Transverse colon (tissue), 4 donors: ENCODE measurements at regions not wholly inside any gene's neighbourhood (a gene's known extent, or its start where the extent isn't known, plus 50 kb on each side); places are given as distances from the start of the nearest gene placed in this dataset.
"Not testable (repeated sequence)": the region's sequence is repeated elsewhere in the genome, so short reads cannot be mapped to it uniquely, and the experiment has no call there.

ENCODE experiments used
- DNase-seq: peaks from one replicate; pipeline ENCODE4 v3.0.0-alpha.2; 2019
- H3K27ac ChIP-seq, 4 donors: fragments of 200-600 bp; sonication (generic); 2 replicates each; pipeline ENCODE4 v1.5.1; 2016 to 2018; ENCODE audit warnings: inconsistent platforms in 4 of 4
- H3K27me3 ChIP-seq: fragments of 200-600 bp; sonication (generic); 2 replicates; pipeline ENCODE4 v1.5.1; 2017; ENCODE audit warnings: inconsistent platforms
- H3K36me3 ChIP-seq, 4 donors: fragments of 200-600 bp; sonication (generic); 2 replicates each; pipeline ENCODE4 v1.5.1; 2017 to 2019; ENCODE audit warnings: inconsistent platforms in 4 of 4
- H3K4me1 ChIP-seq, 4 donors: fragments of 200-600 bp; sonication (generic); 2 replicates each; pipeline ENCODE4 v1.5.1; 2017 to 2020; ENCODE audit warnings: inconsistent platforms in 4 of 4
- H3K4me3 ChIP-seq, 4 donors: fragments of 200-600 bp; sonication (generic); 1 replicate in 1 of 4; 2 replicates in 3 of 4; pipeline versions ENCODE4 v1.5.1 to v1.6.1; 2017 to 2019; ENCODE audit warnings: inconsistent platforms in 4 of 4
- H3K9me3 ChIP-seq, 2 donors: fragments of 200-600 bp; sonication (generic); 2 replicates each; pipeline ENCODE4 v1.5.1; 2017 to 2019; ENCODE audit warnings: inconsistent platforms in 2 of 2
- EP300 ChIP-seq: sonication (generic); formaldehyde crosslinking; IDR thresholded peaks from one replicate; pipeline ENCODE4 v1.6.1; 2017; ENCODE audit warnings: antibody characterized with exemption, low read depth
- POLR2A ChIP-seq: fragments of 450-650 bp; IDR thresholded peaks from one replicate; pipeline ENCODE4 v1.6.1; 2016; ENCODE audit warnings: antibody characterized with exemption, mild to moderate bottlenecking, moderate library complexity
- POLR2AphosphoS5 ChIP-seq, 3 donors: sonication (generic); formaldehyde crosslinking; IDR thresholded peaks; one replicate each; pipeline ENCODE4 v1.6.1; 2016; ENCODE audit warnings: antibody characterized with exemption in 3 of 3
- WGBS, 2 donors: methylation state at CpG; one replicate each; pipeline ENCODE4 v1.1.5; 2018; ENCODE audit warnings: low coverage in 1 of 2; 5-methylcytosine and 5-hydroxymethylcytosine counted together
- in situ Hi-C, 4 donors: fragments of 200-750 bp; cut with MboI; loops; one replicate each; pipeline versions ENCODE4 v1.15.0 to v1.15.1; 2017; ENCODE audit warnings: low sequenced_read_pairs in 3 of 4, low pct_ligation_motif_present in 1 of 4, low pct_unique_long_range_greater_than_20kb in 1 of 4
- intact Hi-C: fragments of 100-400 bp; cut with DNase I; formaldehyde crosslinking; loops from one replicate; pipeline ENCODE4 v1.15.1; 2023; ENCODE audit warnings: low total_unique reads
- TF ChIP-seq, protein P1 (sequence below), 5 experiments: fragments of 200-600 bp in 3 of 5; fragments of 450-650 bp in 2 of 5; sonication (generic) in 3 of 5; IDR thresholded peaks; 1 replicate in 2 of 5; 2 replicates in 3 of 5; pipeline ENCODE4 v1.5.1; 2016 to 2017; ENCODE audit warnings: antibody characterized with exemption in 5 of 5, inconsistent platforms in 3 of 5, mild to moderate bottlenecking in 2 of 5, moderate library complexity in 1 of 5

DNA sequence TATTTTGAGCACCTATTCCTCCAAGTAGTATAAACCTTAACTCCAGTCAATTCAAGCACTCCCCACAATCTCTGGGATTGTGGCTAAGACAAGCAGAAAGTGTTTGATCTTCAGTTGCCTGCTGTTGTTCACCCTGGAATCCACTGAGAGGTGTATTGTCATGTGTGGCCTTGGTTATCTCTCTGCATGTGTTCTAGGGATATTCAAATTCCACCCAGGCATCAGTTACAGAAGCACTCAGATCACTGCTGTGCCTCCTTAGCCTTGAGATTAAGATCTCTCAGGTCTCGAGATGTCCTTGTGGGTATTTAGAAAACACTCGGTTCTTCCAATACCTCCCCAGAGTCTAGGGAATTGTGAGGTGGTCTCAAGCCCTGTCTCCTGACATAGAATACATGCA, 213.3 kb downstream of the SMARCA1 start:
- Histone ChIP-seq H3K4me1 (no peaks in the 10 kb centered on the region), H3K27ac (no peak overlapping the region), H3K4me3 (no peak overlapping the region), H3K36me3 (no peaks in the 10 kb centered on the region), H3K9me3 (no peaks in the 10 kb centered on the region), H3K27me3 (no peaks in the 10 kb centered on the region)
- no peak for DNase-seq
- TF ChIP-seq POLR2AphosphoS5 (IDR thresholded peaks at IDR 0.05) (no peak), POLR2A (no peak), EP300 (no peak)
- TF ChIP-seq, protein P1, sequence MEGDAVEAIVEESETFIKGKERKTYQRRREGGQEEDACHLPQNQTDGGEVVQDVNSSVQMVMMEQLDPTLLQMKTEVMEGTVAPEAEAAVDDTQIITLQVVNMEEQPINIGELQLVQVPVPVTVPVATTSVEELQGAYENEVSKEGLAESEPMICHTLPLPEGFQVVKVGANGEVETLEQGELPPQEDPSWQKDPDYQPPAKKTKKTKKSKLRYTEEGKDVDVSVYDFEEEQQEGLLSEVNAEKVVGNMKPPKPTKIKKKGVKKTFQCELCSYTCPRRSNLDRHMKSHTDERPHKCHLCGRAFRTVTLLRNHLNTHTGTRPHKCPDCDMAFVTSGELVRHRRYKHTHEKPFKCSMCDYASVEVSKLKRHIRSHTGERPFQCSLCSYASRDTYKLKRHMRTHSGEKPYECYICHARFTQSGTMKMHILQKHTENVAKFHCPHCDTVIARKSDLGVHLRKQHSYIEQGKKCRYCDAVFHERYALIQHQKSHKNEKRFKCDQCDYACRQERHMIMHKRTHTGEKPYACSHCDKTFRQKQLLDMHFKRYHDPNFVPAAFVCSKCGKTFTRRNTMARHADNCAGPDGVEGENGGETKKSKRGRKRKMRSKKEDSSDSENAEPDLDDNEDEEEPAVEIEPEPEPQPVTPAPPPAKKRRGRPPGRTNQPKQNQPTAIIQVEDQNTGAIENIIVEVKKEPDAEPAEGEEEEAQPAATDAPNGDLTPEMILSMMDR (IDR thresholded peaks at IDR 0.05): no peak
- in situ Hi-C loops: no loop called here
- 61% methylated on average over 2 of the region's 2 CpGs; no CpG with 5 or more reads in 1 of the 2 donors for WGBS, 2 donors
- intact Hi-C loops: no loop called here

DNA sequence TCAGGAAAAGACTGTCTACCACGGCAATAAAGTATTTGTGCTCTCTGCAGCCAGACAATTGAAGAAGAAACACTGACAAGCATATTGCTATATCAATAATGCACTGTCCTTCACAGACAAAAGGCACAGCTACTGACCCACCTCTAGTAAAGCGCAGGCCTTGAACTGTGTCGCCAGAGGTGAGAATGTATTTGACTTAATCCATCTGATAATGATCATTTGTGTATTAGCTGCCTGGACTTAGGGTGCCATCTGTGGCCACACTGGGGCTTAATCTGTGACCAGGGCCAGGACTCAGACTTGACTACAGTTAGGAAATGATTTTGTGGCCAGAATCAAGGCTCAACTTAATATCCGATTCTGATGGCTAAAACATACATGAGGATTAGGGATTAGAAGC, 260.4 kb downstream of the SMARCA1 start:
- DNase-seq: no peak

DNA sequence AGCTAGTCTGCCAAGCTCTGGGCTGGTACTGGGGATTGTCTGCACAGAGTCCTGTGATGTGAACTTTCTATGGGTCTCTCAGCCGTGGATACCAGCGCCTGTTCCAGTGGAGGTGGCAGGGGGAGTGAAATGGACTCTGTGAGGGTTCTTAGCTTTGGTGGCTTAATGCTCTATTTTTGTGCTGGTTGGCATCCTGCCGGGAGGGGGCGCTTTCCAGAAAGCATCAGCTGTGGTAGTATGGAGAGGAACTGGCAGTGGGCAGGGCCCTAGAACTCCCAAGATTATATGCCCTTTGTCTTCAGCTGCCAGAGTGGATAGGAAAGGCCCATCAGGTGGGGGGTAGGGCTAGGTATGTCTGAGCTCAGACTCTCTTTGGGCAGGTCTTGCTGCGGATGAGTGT, 267.8 kb downstream of the SMARCA1 start:
- DNase-seq, H3K9me3 ChIP-seq, H3K36me3 ChIP-seq, H3K27ac ChIP-seq, intact Hi-C loops, in situ Hi-C loops, H3K27me3 ChIP-seq, H3K4me3 ChIP-seq, H3K4me1 ChIP-seq: not testable (repeated sequence)
- 81% methylated on average over 5 of the region's 5 CpGs; no CpG with 5 or more reads in 1 of the 2 donors for WGBS, 2 donors

More for the DNA sequence above, 260.4 kb downstream of the SMARCA1 start:
- intact Hi-C loops (no loop called here), in situ Hi-C loops (no loop called here)
- Histone ChIP-seq H3K27me3 (no peaks in the 10 kb centered on the region), H3K9me3 (no peaks in the 10 kb centered on the region), H3K4me1 (no peaks in the 10 kb centered on the region), H3K36me3 (no peaks in the 10 kb centered on the region), H3K27ac (no peak overlapping the region), H3K4me3 (no peak overlapping the region)
- no peak for TF ChIP-seq EP300
- no peak for TF ChIP-seq POLR2AphosphoS5 (IDR thresholded peaks at IDR 0.05)
- TF ChIP-seq, protein P1 (IDR thresholded peaks at IDR 0.05): no peak
- TF ChIP-seq POLR2A: no peak
- 49% methylated on average over 4 of the region's 4 CpGs; no CpG with 5 or more reads in 1 of the 2 donors for WGBS, 2 donors

DNA sequence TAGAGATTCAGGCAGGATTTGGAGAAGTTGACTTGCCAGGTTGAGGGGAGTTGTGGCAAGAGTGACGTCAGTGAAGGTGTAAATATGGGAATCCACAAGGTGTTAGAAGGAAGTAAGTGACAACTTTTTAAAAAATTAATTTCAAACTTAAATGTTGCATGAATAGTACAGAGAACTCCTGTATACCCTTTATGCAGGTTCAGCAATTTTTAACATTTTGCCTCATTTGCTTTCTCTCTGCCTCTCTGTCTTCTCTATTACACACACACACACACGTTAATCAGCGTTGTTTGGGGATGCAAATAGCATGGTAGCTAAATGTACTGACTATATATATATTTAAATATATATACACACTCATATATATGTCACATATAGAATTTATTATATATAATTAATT, 273.7 kb downstream of the SMARCA1 start:
- WGBS, 2 donors: 49 to 59% methylated on average over 3 of the region's 3 CpGs
- intact Hi-C loops: no loop called here
- H3K27me3 ChIP-seq: no peaks in the 10 kb centered on the region
- no peaks in the 10 kb centered on the region for H3K36me3 ChIP-seq
- TF ChIP-seq POLR2AphosphoS5 (IDR thresholded peaks at IDR 0.05) (no peak), POLR2A (no peak), EP300 (no peak)
- TF ChIP-seq, protein P1 (IDR thresholded peaks at IDR 0.05): no peak
- in situ Hi-C loops: no loop called here
- no peaks in the 10 kb centered on the region for H3K9me3 ChIP-seq
- no peak overlapping the region for H3K4me3 ChIP-seq
- no peak for DNase-seq
- H3K27ac ChIP-seq: no peak overlapping the region
- no peaks in the 10 kb centered on the region for H3K4me1 ChIP-seq

DNA sequence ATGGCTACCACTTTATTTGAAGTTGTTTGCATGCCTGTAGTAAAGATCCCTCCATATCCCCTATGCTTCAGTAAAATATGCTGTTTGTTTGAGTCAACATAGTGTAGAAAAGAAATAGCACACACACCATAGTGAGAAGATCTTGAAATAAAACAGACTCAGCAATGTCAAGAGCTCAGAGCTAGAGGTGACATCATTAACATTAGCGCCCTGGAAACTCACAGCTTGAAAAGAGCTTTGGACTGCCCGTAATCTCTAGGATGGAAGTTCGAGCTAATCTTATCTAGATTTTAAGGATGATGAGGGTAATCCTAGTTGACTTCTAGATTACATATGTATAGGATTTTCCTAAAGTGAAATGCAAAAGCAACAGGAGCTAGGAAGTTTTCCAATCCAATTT, 275.6 kb downstream of the SMARCA1 start:
- TF ChIP-seq EP300: no peak
- TF ChIP-seq POLR2AphosphoS5 (IDR thresholded peaks at IDR 0.05): no peak
- TF ChIP-seq, protein P1 (IDR thresholded peaks at IDR 0.05): no peak
- no peak for TF ChIP-seq POLR2A
- Histone ChIP-seq H3K4me3 (no peak overlapping the region), H3K4me1 (no peaks in the 10 kb centered on the region), H3K9me3 (no peaks in the 10 kb centered on the region), H3K36me3 (no peaks in the 10 kb centered on the region), H3K27ac (no peak overlapping the region), H3K27me3 (no peaks in the 10 kb centered on the region)
- in situ Hi-C loops: no loop called here
- WGBS, 2 donors: 17 to 67% methylated on average over 1 to 3 of the region's 3 CpGs
- DNase-seq: no peak
- intact Hi-C loops: no loop called here
